ENCODE measurements at regions not wholly inside any gene's neighbourhood (a gene's known extent, or its start where the extent isn't known, plus 50 kb on each side); places are given as distances from the start of the nearest gene placed in this dataset.

DNA sequence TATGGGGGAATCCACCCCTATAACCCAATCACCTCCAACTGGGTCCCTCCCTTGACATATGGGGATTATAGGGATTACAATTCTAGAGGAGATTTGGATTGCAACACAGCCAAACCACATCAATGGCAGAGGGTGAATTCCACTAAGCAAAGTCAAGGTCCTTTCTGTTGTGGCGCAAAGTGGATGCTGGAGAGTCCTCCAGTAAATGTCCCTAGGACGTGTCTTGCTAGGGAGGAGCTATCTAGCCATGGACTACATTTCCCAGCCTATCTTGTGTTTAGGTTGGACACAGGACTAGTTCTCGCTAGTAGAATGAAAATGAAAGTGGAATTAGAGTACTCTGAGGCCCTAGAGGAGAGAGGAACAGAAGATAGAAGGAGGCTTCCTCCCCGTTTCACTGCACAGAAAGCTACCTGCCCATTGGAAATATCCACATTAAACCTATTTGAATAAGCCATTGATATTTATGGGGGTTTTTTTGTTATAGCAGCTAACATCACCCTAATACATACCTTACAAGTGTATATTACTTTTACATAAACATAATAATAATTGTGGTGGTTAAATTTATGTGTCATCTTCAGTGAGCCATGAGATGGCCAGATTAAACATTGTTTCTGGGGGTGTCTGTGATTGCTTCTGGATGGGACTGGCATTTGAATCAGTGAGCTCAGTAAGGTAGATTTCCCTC, 56.7 kb upstream of the ERCC4 start:
- Histone ChIP-seq H2AFZ (ENCODE audit: low read depth) (no peak overlapping the region), H3K4me1 (ENCODE audit: control insufficient read depth in 1 of 2, insufficient read depth in 2 of 2, low read depth in 1 of 2, low read length in 1 of 2) (no peaks in the 10 kb centered on the region), H3K9ac (no peak overlapping the region), H3F3A (replicated peaks; ENCODE audit: insufficient read depth) (no peaks in the 10 kb centered on the region), H3K27me3 (ENCODE audit: insufficient read depth) (no peaks in the 10 kb centered on the region), H4K20me1 (ENCODE audit: insufficient read depth) (no peaks in the 10 kb centered on the region), H3K9me2 (no peaks in the 10 kb centered on the region), H3K27ac (ENCODE audit: low read depth in 2 of 2, low read length in 1 of 2) (no peak overlapping the region), H3K36me3 (replicated peaks in 1 of 2; ENCODE audit: control insufficient read depth in 1 of 2, insufficient read depth in 2 of 2, low read length in 1 of 2) (no peaks in the 10 kb centered on the region), H3K4me2 (no peak overlapping the region), H3K9me3 (no peaks in the 10 kb centered on the region), H3K4me3 (ENCODE audit: low read depth in 2 of 2, low read length in 1 of 2) (no peak overlapping the region), H3K79me2 (ENCODE audit: insufficient read depth) (no peaks in the 10 kb centered on the region)
- DNase-seq = no peak
- ChIA-PET CTCF (interaction anchor here (2.4 kb wide), 1 partner anchor 11 kb away, joined by 17 read pairs; no protein-coding TSS in a partner anchor), POLR2A (interaction anchor here (0.5 kb wide), 1 partner anchor 73 kb away, joined by 3 read pairs; no protein-coding TSS in a partner anchor)
- TF ChIP-seq MEF2A (IDR thresholded peaks at IDR 0.05; ENCODE audit: borderline replicate concordance, low read depth) (no peak), MXI1 (IDR thresholded peaks at IDR 0.05; ENCODE audit: low read depth, low read length) (no peak), RFX5 (IDR thresholded peaks at IDR 0.05; ENCODE audit: low read length) (no peak), FOSL2 (IDR thresholded peaks at IDR 0.05; ENCODE audit: borderline replicate concordance, low read depth) (no peak), FOXM1 (IDR thresholded peaks at IDR 0.05; ENCODE audit: low read depth) (no peak), YY1 (IDR thresholded peaks at IDR 0.05; ENCODE audit: low read depth) (no peak), NFIC (IDR thresholded peaks at IDR 0.05; ENCODE audit: borderline replicate concordance) (no peak), USF2 (IDR thresholded peaks at IDR 0.05; ENCODE audit: borderline replicate concordance, low read depth, low read length) (no peak), RAD21 (IDR thresholded peaks at IDR 0.05; ENCODE audit: low read length) (no peak), TEAD4 (IDR thresholded peaks at IDR 0.05; ENCODE audit: borderline replicate concordance, insufficient read depth) (no peak), GATA2 (CRISPR knock-in tag; IDR thresholded peaks at IDR 0.05) (no peak), EP300 (IDR thresholded peaks at IDR 0.05; ENCODE audit: borderline replicate concordance in 1 of 2, low read depth in 1 of 2, low read length in 1 of 2) (no peak), CTCF (IDR thresholded peaks at IDR 0.05) (no peak), ELF1 (IDR thresholded peaks at IDR 0.05) (no peak)
- TF ChIP-seq, protein P1, sequence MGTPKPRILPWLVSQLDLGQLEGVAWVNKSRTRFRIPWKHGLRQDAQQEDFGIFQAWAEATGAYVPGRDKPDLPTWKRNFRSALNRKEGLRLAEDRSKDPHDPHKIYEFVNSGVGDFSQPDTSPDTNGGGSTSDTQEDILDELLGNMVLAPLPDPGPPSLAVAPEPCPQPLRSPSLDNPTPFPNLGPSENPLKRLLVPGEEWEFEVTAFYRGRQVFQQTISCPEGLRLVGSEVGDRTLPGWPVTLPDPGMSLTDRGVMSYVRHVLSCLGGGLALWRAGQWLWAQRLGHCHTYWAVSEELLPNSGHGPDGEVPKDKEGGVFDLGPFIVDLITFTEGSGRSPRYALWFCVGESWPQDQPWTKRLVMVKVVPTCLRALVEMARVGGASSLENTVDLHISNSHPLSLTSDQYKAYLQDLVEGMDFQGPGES (IDR thresholded peaks at IDR 0.05; ENCODE audit: low read depth, low read length) = no peak
- TF ChIP-seq, protein P2, sequence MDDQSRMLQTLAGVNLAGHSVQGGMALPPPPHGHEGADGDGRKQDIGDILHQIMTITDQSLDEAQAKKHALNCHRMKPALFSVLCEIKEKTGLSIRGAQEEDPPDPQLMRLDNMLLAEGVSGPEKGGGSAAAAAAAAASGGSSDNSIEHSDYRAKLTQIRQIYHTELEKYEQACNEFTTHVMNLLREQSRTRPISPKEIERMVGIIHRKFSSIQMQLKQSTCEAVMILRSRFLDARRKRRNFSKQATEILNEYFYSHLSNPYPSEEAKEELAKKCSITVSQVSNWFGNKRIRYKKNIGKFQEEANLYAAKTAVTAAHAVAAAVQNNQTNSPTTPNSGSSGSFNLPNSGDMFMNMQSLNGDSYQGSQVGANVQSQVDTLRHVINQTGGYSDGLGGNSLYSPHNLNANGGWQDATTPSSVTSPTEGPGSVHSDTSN (IDR thresholded peaks at IDR 0.05) = no peak
- 6% methylated on average over 4 of the region's 4 CpGs for WGBS (ENCODE audit: low lambda C conversion rate)

Measured in SK-N-SH (cell line).